Adrenal gland (tissue), 5 donors: ENCODE measurements at regions not wholly inside any gene's neighbourhood (a gene's known extent, or its start where the extent isn't known, plus 50 kb on each side); places are given as distances from the start of the nearest gene placed in this dataset.

Experiments
- POLR2A ChIP-seq, 2 donors: fragments of 450-650 bp; IDR thresholded peaks; one replicate each; pipeline ENCODE4 v1.6.1; 2017; ENCODE audit warnings: antibody characterized with exemption in 2 of 2, mild to moderate bottlenecking in 2 of 2, moderate library complexity in 1 of 2
- TF ChIP-seq, protein P1 (sequence below), 6 experiments: fragments of 450-650 bp in 4 of 6; fragments of 200-600 bp in 2 of 6; sonication (generic) in 1 of 6; IDR thresholded peaks; 1 replicate in 5 of 6; 2 replicates in 1 of 6; pipeline versions ENCODE4 v1.5.1 to v1.8.0; 2016 to 2021; ENCODE audit warnings: antibody characterized with exemption in 6 of 6, mild to moderate bottlenecking in 2 of 6, moderate library complexity in 1 of 6
- donor health status: DM: no; HTN: no; CAD: no.

GRCh38 chr2:236675051-236675450, 105.4 kb downstream of the ACKR3 start:
- TF ChIP-seq, protein P1, sequence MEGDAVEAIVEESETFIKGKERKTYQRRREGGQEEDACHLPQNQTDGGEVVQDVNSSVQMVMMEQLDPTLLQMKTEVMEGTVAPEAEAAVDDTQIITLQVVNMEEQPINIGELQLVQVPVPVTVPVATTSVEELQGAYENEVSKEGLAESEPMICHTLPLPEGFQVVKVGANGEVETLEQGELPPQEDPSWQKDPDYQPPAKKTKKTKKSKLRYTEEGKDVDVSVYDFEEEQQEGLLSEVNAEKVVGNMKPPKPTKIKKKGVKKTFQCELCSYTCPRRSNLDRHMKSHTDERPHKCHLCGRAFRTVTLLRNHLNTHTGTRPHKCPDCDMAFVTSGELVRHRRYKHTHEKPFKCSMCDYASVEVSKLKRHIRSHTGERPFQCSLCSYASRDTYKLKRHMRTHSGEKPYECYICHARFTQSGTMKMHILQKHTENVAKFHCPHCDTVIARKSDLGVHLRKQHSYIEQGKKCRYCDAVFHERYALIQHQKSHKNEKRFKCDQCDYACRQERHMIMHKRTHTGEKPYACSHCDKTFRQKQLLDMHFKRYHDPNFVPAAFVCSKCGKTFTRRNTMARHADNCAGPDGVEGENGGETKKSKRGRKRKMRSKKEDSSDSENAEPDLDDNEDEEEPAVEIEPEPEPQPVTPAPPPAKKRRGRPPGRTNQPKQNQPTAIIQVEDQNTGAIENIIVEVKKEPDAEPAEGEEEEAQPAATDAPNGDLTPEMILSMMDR (IDR thresholded peaks at IDR 0.05), result no peak
- no peak for TF ChIP-seq POLR2A (IDR thresholded peaks at IDR 0.05)
